ENCODE measurements at regions not wholly inside any gene's neighbourhood (a gene's known extent, or its start where the extent isn't known, plus 50 kb on each side); places are given as distances from the start of the nearest gene placed in this dataset.

DNA sequence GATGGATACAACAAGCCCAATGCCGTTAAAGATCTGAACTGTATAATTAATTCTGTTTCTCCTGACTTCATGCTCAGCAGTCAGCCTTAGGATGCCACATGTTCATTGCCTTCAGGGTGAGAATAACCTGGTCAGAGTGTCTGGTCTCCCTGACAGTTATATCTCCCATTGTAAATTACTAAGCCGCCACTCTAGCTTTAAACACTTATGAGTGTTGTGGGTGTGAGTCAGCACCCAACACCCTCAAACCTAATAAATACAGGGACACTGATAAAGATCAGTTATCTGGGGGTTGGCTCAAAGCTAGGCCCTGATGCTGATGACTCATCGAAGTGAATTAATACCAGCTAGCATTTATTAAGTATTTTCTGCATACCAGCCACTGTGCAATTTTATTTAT lies 64.9 kb upstream of the DYNLT3 start:
- Histone ChIP-seq H3K4me1 (no peaks in the 10 kb centered on the region), H3K9me3 (no peaks in the 10 kb centered on the region), H3K27me3 (no peaks in the 10 kb centered on the region), H3K36me3 (no peaks in the 10 kb centered on the region), H3K4me3 (no peak overlapping the region), H3K27ac (no peak overlapping the region)
- TF ChIP-seq POLR2AphosphoS5 (IDR thresholded peaks at IDR 0.05) (no peak), EP300 (IDR thresholded peaks at IDR 0.05) (no peak), POLR2A (IDR thresholded peaks at IDR 0.05) (no peak)
- TF ChIP-seq, protein P1, sequence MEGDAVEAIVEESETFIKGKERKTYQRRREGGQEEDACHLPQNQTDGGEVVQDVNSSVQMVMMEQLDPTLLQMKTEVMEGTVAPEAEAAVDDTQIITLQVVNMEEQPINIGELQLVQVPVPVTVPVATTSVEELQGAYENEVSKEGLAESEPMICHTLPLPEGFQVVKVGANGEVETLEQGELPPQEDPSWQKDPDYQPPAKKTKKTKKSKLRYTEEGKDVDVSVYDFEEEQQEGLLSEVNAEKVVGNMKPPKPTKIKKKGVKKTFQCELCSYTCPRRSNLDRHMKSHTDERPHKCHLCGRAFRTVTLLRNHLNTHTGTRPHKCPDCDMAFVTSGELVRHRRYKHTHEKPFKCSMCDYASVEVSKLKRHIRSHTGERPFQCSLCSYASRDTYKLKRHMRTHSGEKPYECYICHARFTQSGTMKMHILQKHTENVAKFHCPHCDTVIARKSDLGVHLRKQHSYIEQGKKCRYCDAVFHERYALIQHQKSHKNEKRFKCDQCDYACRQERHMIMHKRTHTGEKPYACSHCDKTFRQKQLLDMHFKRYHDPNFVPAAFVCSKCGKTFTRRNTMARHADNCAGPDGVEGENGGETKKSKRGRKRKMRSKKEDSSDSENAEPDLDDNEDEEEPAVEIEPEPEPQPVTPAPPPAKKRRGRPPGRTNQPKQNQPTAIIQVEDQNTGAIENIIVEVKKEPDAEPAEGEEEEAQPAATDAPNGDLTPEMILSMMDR (IDR thresholded peaks at IDR 0.05): no peak
- ATAC-seq: no peak
- 65% methylated on average over 2 of the region's 3 CpGs; no CpG with 5 or more reads in 1 of the 2 donors for WGBS, 2 donors (ENCODE audit: low coverage in 1 of 2)

DNA sequence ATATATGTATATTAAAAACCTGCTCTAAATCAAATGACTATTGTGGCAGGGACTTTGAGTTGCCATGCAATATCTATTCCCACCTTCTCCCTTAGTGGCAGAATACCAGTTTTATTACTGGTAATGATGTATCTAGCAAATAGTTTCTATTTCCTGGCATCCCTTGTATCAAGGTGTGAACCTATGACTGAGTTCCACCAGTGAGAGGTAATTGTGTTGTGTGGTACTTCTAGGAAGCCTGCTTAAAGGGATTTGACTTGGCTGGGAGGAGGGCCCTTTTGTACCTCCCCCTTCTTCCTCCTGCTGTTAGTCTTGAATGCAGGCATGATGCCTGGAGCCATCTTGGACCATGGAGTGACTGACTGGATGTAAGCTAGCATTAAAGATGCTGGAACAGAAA lies 65.4 kb upstream of the DYNLT3 start:
- Histone ChIP-seq H3K27me3 (no peaks in the 10 kb centered on the region), H3K4me1 (no peaks in the 10 kb centered on the region), H3K4me3 (no peak overlapping the region), H3K36me3 (no peaks in the 10 kb centered on the region), H3K9me3 (no peaks in the 10 kb centered on the region), H3K27ac (no peak overlapping the region)
- no peak for ATAC-seq
- no peak for TF ChIP-seq EP300 (IDR thresholded peaks at IDR 0.05)
- TF ChIP-seq POLR2A (IDR thresholded peaks at IDR 0.05): no peak
- TF ChIP-seq, protein P1 (IDR thresholded peaks at IDR 0.05): no peak
- no peak for TF ChIP-seq POLR2AphosphoS5 (IDR thresholded peaks at IDR 0.05)

DNA sequence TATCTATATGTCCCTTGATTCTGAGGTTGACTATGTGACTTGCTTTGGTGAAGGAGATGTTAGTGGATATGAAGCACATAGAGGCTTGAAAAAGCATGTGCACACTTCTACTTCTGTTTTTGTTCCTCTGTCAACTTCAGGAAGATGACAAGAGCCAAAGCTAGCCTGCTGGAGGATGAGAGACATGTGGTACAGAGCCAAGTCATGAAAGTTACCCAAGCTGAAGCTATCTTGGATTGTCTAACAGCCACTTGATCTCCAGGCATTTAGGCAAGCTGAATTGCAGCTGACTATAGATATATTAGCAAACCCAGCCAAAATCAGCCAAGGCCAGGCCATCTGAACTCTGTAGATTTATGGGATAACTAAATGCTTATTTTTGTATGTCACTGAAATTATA lies 70.8 kb upstream of the DYNLT3 start:
- H3K27me3 ChIP-seq: no peaks in the 10 kb centered on the region

DNA sequence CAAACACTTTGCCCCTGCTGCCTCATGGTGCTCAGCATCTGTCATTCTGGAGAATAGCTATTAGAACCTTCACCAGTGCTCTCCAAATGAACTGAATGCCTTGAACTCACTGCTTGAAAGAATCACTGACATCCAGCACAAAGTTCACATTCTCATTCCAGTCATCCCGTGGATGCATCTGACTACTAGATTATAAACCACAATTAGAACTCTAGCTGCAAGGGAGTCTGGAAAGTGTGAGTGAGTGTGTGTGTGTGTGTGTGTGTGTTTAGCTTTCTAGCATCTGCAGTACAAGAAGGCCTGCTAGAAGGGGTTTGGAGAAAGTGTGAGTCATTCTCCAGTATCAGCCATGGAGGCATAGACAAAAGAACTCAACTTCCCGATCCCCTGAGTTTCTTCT lies 71.3 kb upstream of the DYNLT3 start:
- Histone ChIP-seq H3K4me3 (no peak overlapping the region), H3K9me3 (peaks cover 0 to 10% (median 0%) of the 10 kb centered on the region in 3 donors), H3K36me3 (no peaks in the 10 kb centered on the region), H3K27me3 (no peaks in the 10 kb centered on the region), H3K4me1 (no peaks in the 10 kb centered on the region), H3K27ac (no peak overlapping the region)
- 80 to 83% methylated on average over 1 of the region's 2 CpGs for WGBS, 2 donors (ENCODE audit: low coverage in 1 of 2)
- ATAC-seq: no peak
- no peak for TF ChIP-seq POLR2AphosphoS5 (IDR thresholded peaks at IDR 0.05)
- TF ChIP-seq, protein P1 (IDR thresholded peaks at IDR 0.05): no peak
- no peak for TF ChIP-seq EP300 (IDR thresholded peaks at IDR 0.05)
- no peak for TF ChIP-seq POLR2A (IDR thresholded peaks at IDR 0.05)

More for the DNA sequence above, 70.8 kb upstream of the DYNLT3 start:
- Histone ChIP-seq H3K9me3 (peaks cover 0 to 10% (median 0%) of the 10 kb centered on the region in 3 donors), H3K4me1 (no peaks in the 10 kb centered on the region), H3K27ac (no peak overlapping the region), H3K4me3 (no peak overlapping the region), H3K36me3 (no peaks in the 10 kb centered on the region)
- TF ChIP-seq, protein P1 (IDR thresholded peaks at IDR 0.05): no peak
- no peak for TF ChIP-seq POLR2AphosphoS5 (IDR thresholded peaks at IDR 0.05)
- no peak for TF ChIP-seq POLR2A (IDR thresholded peaks at IDR 0.05)
- no peak for TF ChIP-seq EP300 (IDR thresholded peaks at IDR 0.05)
- no peak for ATAC-seq

DNA sequence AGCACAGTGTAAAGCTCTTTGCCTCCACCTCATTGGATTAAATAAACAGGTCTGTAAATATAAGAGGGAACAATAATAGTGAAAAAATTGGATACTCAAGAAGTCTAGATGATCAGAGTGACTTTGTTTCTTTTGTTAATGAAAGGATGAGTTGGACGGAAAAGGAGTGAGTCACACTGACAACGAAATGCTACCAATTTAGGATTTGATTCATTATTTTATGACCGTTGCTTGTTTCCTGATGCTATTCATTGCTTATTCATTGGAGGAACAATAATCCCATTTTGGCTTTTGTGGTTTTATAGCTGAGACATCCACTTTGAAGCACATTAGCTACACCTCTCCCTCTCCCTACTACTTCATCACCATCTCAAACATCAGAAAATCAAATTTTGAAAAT lies 74.4 kb upstream of the DYNLT3 start:
- no peak for ATAC-seq
- no peak overlapping the region for H3K4me3 ChIP-seq
- H3K36me3 ChIP-seq: no peaks in the 10 kb centered on the region
- H3K9me3 ChIP-seq: peaks cover 0 to 10% (median 0%) of the 10 kb centered on the region in 3 donors
- H3K27ac ChIP-seq: no peak overlapping the region
- H3K27me3 ChIP-seq: no peaks in the 10 kb centered on the region
- no peak for TF ChIP-seq EP300 (IDR thresholded peaks at IDR 0.05)
- TF ChIP-seq POLR2AphosphoS5 (IDR thresholded peaks at IDR 0.05): no peak
- TF ChIP-seq, protein P1 (IDR thresholded peaks at IDR 0.05): no peak
- no peak for TF ChIP-seq POLR2A (IDR thresholded peaks at IDR 0.05)
- 23 to 69% methylated on average over 3 of the region's 3 CpGs for WGBS, 2 donors (ENCODE audit: low coverage in 1 of 2)
- H3K4me1 ChIP-seq: no peaks in the 10 kb centered on the region
